SK-N-SH treated with all-trans-retinoic acid at 6 μM for 48 hours (cell line): ENCODE measurements at regions not wholly inside any gene's neighbourhood (a gene's known extent, or its start where the extent isn't known, plus 50 kb on each side); places are given as distances from the start of the nearest gene placed in this dataset.

Experiments
- ARNTL ChIP-seq: fragments of 450-650 bp; formaldehyde crosslinking; IDR thresholded peaks from 2 replicates; pipeline ENCODE4 v1.5.0; 2020; ENCODE audit warnings: low read depth, mild to moderate bottlenecking, moderate library complexity, borderline replicate concordance
- BACH2 ChIP-seq: fragments of 250-450 bp; sonication (Bioruptor Pico); IDR thresholded peaks from 2 replicates; pipeline ENCODE4 v1.9.0; 2021; ENCODE audit warnings: mild to moderate bottlenecking, borderline replicate concordance
- CREB5 ChIP-seq: fragments of 250-450 bp; sonication (Bioruptor Pico); IDR thresholded peaks from 2 replicates; pipeline ENCODE4 v1.5.1; 2020; ENCODE audit warnings: low read depth, mild to moderate bottlenecking, moderate library complexity
- GLIS3 ChIP-seq: fragments of 250-450 bp; sonication (Bioruptor Pico); IDR thresholded peaks from 2 replicates; pipeline ENCODE4 v1.5.0; 2020; ENCODE audit warnings: mild to moderate bottlenecking, moderate library complexity
- ISL1 ChIP-seq: fragments of 250-450 bp; sonication (Bioruptor Pico); IDR thresholded peaks from 2 replicates; pipeline ENCODE4 v2.1.2; 2022; ENCODE audit warnings: mild to moderate bottlenecking, moderate library complexity
- OSR1 ChIP-seq: fragments of 250-450 bp; sonication (Bioruptor Pico); IDR thresholded peaks from 2 replicates; pipeline ENCODE4 v1.8.0; 2022; ENCODE audit warnings: moderate library complexity, mild to moderate bottlenecking, inconsistent platforms
- PATZ1 ChIP-seq: fragments of 250-450 bp; sonication (Bioruptor Pico); IDR thresholded peaks from 2 replicates; pipeline ENCODE4 v1.8.0; 2020; ENCODE audit warnings: mild to moderate bottlenecking, moderate library complexity, borderline replicate concordance
- RARB ChIP-seq: fragments of 250-450 bp; sonication (Bioruptor Pico); IDR thresholded peaks from 2 replicates; pipeline ENCODE4 v1.8.0; 2021; ENCODE audit warnings: mild to moderate bottlenecking, moderate library complexity
- TCF4 ChIP-seq: fragments of 250-450 bp; sonication (Bioruptor Pico); IDR thresholded peaks from 2 replicates; pipeline ENCODE4 v1.8.0; 2021; ENCODE audit warnings: mild to moderate bottlenecking, moderate library complexity, borderline replicate concordance
- TOX ChIP-seq: fragments of 250-450 bp; sonication (Bioruptor Pico); IDR thresholded peaks from 2 replicates; pipeline ENCODE4 v1.8.0; 2021; ENCODE audit warnings: mild to moderate bottlenecking, moderate library complexity, borderline replicate concordance
- ZC3H10 ChIP-seq: fragments of 250-450 bp; sonication (Bioruptor Pico); IDR thresholded peaks from 2 replicates; pipeline ENCODE4 v1.5.1; 2021; ENCODE audit warnings: mild to moderate bottlenecking, moderate library complexity
- ZFP30 ChIP-seq: fragments of 450-650 bp; formaldehyde crosslinking; IDR thresholded peaks from 2 replicates; pipeline ENCODE4 v1.5.0; 2022; ENCODE audit warnings: mild to moderate bottlenecking, moderate library complexity
- ZNF70 ChIP-seq: fragments of 450-650 bp; formaldehyde crosslinking; IDR thresholded peaks from 2 replicates; pipeline ENCODE4 v1.5.0; 2020; ENCODE audit warnings: mild to moderate bottlenecking, moderate library complexity

GRCh38 chr13:78997902-78998629 lies 339.1 kb upstream of the OBI1 start:
- TF ChIP-seq CREB5 (CRISPR knock-in tag) (no peak), PATZ1 (CRISPR knock-in tag) (no peak), ISL1 (no peak), ZFP30 (CRISPR knock-in tag) (no peak), GLIS3 (CRISPR knock-in tag) (no peak), ZNF70 (CRISPR knock-in tag) (no peak), RARB (CRISPR knock-in tag) (no peak), ZC3H10 (no peak), OSR1 (CRISPR knock-in tag) (no peak), TOX (CRISPR knock-in tag) (no peak), BACH2 (no peak), TCF4 (CRISPR knock-in tag) (no peak), ARNTL (CRISPR knock-in tag) (no peak)
